CD4-positive, alpha-beta T cell (primary cell): ENCODE measurements at regions not wholly inside any gene's neighbourhood (a gene's known extent, or its start where the extent isn't known, plus 50 kb on each side); places are given as distances from the start of the nearest gene placed in this dataset.

Experiments used
- ATAC-seq: fragments of 200-7000 bp; cut with Tn5 transposase; one replicate; pipeline ENCODE4 v1.10.0; 2022; ENCODE audit warnings: mild to moderate bottlenecking; ENCODE audit not compliant: poor library complexity
- CTCF ChIA-PET: fragments of 350-600 bp; sonication (Branson Sonifier 250); formaldehyde crosslinking; loops from one replicate; lab custom pipeline; 2021; ENCODE audit warnings: antibody characterized with exemption, inconsistent platforms; lab: Charles Lee
- POLR2A ChIA-PET: fragments of 350-600 bp; sonication (Branson Sonifier 250); formaldehyde crosslinking; loops from one replicate; lab custom pipeline; 2021; ENCODE audit warnings: antibody characterized with exemption, inconsistent platforms; lab: Charles Lee
- DNase-seq, 14 experiments: peaks; one replicate each; pipeline ENCODE4 v3.0.0-alpha.2; 2013 to 2020; ENCODE audit warnings: mixed read lengths in 2 of 14
- H3K27ac ChIP-seq, 2 donors: one replicate each; pipeline versions ENCODE4 v1.5.1 to v1.7.0; 2013; ENCODE audit warnings: low read length in 2 of 2, low read depth in 1 of 2, mild to moderate bottlenecking in 1 of 2
- H3K27me3 ChIP-seq, 2 experiments: 1 replicate in 1 of 2; 2 replicates in 1 of 2; pipeline versions ENCODE4 v1.6.1 to v1.7.0; 2013; ENCODE audit warnings: low read length in 2 of 2, control low read depth in 1 of 2, mild to moderate bottlenecking in 1 of 2, moderate library complexity in 1 of 2; ENCODE audit not compliant: insufficient read depth in 2 of 2, control insufficient read depth in 1 of 2
- H3K36me3 ChIP-seq: one replicate; pipeline ENCODE4 v1.6.1; 2013; ENCODE audit warnings: low read length, control low read depth; ENCODE audit not compliant: insufficient read depth
- H3K4me1 ChIP-seq: one replicate; pipeline ENCODE4 v1.6.1; 2013; ENCODE audit warnings: low read length, control low read depth; ENCODE audit not compliant: insufficient read depth
- H3K4me3 ChIP-seq: one replicate; pipeline ENCODE4 v1.5.1; 2013; ENCODE audit warnings: mild to moderate bottlenecking, low read length, moderate library complexity
- H3K9me3 ChIP-seq, 2 experiments: 1 replicate in 1 of 2; 2 replicates in 1 of 2; pipeline versions ENCODE4 v1.6.1 to v1.7.0; 2013; ENCODE audit warnings: low read length in 2 of 2, mild to moderate bottlenecking in 2 of 2, control low read depth in 1 of 2, moderate library complexity in 1 of 2; ENCODE audit not compliant: control insufficient read depth in 1 of 2, insufficient read depth in 1 of 2
- H3K27ac Mint-ChIP-seq: one replicate; pipeline ENCODE4 v1.8.0; 2020; ENCODE audit warnings: mixed read lengths
- H3K27me3 Mint-ChIP-seq: one replicate; pipeline ENCODE4 v1.8.0; 2021; ENCODE audit warnings: mixed read lengths
- H3K36me3 Mint-ChIP-seq: one replicate; pipeline ENCODE4 v1.8.0; 2021; ENCODE audit warnings: low read depth, mixed read lengths
- H3K4me1 Mint-ChIP-seq: one replicate; pipeline ENCODE4 v1.8.0; 2021; ENCODE audit warnings: low read depth, mixed read lengths
- H3K4me3 Mint-ChIP-seq: one replicate; pipeline ENCODE4 v1.8.0; 2020; ENCODE audit warnings: mild to moderate bottlenecking, mixed read lengths
- H3K9me3 Mint-ChIP-seq: one replicate; pipeline ENCODE4 v1.8.0; 2020; ENCODE audit warnings: mixed read lengths
- intact Hi-C, 2 experiments: fragments of 100-400 bp; cut with DNase I in 1 of 2; cut with micrococcal nuclease in 1 of 2; formaldehyde crosslinking; loops; one replicate each; pipeline versions ENCODE4 v1.15.1 to v1.9.0; 2023 to 2025; cut with DNase I, micrococcal nuclease
- TF ChIP-seq, protein P1 (sequence below): fragments of 200-600 bp; IDR thresholded peaks from one replicate; pipeline ENCODE4 v1.8.0; 2022; ENCODE audit warnings: antibody characterized with exemption, mild to moderate bottlenecking

DNA sequence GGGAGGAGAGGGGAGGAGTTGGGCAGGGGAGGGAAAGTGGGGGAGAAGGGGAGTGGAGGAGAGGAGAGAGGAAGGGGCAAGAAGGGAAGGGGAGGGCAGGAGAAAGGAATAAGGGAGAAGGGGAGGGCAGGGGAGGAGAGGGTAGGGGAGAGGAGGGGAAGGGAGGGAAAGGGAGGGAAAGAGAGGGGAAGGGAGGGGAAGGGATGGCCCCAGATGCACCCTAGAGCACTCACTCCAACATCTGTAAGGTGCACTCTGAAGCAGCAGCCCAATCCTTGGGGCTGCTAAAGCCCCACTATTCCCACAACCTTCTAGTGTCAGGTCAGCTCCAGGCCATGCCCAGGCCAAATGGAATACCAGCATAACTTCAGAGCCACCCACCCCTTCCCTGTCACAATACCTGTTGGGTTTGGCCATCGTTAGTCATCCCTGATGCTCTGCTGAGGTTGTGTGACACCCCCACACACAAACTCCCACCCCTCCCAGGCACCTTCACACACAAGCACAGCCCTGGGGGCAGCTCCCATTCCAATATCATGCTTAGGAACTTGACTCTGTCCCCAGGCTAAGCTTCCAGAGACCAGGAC, 55.7 kb upstream of the PKDCC start:
- peaks cover 3 to 5% of the 10 kb centered on the region in 2 experiments for H3K27me3 ChIP-seq
- H3K27ac Mint-ChIP-seq: no peak overlapping the region

DNA sequence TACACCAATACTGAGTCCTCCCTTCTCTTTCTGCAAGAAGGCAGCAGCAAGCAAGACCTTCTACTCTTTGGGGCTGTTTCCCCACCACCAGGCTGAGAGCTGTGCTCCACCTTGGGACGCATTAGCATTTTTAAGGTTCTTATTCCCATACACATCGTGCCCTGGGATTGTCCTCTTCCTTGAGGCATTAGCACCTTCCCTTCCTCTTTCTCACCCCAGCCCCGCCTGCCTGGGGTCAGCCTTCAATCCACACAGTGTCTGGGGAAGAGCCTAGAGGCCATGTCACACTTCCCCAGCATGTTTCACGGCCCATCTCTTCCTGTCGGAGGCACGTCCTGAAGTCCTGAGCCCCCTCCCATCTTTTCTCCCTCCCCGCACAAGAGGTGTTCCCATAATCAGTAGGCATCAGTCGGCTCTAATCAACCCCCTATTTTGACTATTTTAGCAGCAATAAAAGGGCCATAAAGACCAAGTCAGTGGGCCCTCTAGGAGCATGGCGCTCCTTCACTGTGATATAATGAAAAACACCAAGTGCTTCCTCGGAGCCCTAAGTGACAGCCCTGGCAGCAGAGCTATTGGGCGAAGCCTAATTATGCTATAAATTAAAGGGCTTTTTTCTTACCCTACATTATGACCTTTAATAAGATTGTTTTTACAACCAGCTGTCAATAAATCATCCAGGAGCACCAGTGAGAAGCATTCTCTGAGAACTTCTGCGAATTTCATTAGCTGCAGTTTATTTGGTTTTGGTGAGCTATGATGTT, 55.0 kb upstream of the PKDCC start:
- H3K36me3 ChIP-seq: no peaks in the 10 kb centered on the region
- peaks cover 0 to 3% of the 10 kb centered on the region in 2 experiments for H3K27me3 ChIP-seq
- peaks cover 26% of the 10 kb centered on the region for H3K27me3 Mint-ChIP-seq
- H3K27ac ChIP-seq: no peak overlapping the region
- no peaks in the 10 kb centered on the region for H3K4me1 ChIP-seq
- no peaks in the 10 kb centered on the region for H3K36me3 Mint-ChIP-seq
- H3K27ac Mint-ChIP-seq: no peak overlapping the region
- H3K4me3 ChIP-seq: no peak overlapping the region
- POLR2A ChIA-PET: no interaction called here
- no peak for DNase-seq
- CTCF ChIA-PET: no interaction called here
- peaks cover 0 to 7% of the 10 kb centered on the region in 2 experiments for H3K9me3 ChIP-seq
- no peaks in the 10 kb centered on the region for H3K4me1 Mint-ChIP-seq
- ATAC-seq: no peak
- H3K9me3 Mint-ChIP-seq: no peaks in the 10 kb centered on the region
- H3K4me3 Mint-ChIP-seq: no peak overlapping the region
- TF ChIP-seq, protein P1, sequence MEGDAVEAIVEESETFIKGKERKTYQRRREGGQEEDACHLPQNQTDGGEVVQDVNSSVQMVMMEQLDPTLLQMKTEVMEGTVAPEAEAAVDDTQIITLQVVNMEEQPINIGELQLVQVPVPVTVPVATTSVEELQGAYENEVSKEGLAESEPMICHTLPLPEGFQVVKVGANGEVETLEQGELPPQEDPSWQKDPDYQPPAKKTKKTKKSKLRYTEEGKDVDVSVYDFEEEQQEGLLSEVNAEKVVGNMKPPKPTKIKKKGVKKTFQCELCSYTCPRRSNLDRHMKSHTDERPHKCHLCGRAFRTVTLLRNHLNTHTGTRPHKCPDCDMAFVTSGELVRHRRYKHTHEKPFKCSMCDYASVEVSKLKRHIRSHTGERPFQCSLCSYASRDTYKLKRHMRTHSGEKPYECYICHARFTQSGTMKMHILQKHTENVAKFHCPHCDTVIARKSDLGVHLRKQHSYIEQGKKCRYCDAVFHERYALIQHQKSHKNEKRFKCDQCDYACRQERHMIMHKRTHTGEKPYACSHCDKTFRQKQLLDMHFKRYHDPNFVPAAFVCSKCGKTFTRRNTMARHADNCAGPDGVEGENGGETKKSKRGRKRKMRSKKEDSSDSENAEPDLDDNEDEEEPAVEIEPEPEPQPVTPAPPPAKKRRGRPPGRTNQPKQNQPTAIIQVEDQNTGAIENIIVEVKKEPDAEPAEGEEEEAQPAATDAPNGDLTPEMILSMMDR: no peak
- intact Hi-C loops: no loop called here

More for the DNA sequence above, 55.7 kb upstream of the PKDCC start:
- DNase-seq: no peak
- no peak overlapping the region for H3K27ac ChIP-seq
- Mint-ChIP-seq H3K4me3 (no peak overlapping the region), H3K9me3 (no peaks in the 10 kb centered on the region), H3K4me1 (no peaks in the 10 kb centered on the region), H3K36me3 (no peaks in the 10 kb centered on the region), H3K27me3 (peaks cover 29% of the 10 kb centered on the region)
- H3K9me3 ChIP-seq: peaks cover 0 to 7% of the 10 kb centered on the region in 2 experiments
- ChIA-PET CTCF (no interaction called here), POLR2A (no interaction called here)
- H3K4me1 ChIP-seq: no peaks in the 10 kb centered on the region
- ATAC-seq: no peak
- intact Hi-C loops: no loop called here
- H3K4me3 ChIP-seq: no peak overlapping the region
- H3K36me3 ChIP-seq: no peaks in the 10 kb centered on the region
- TF ChIP-seq, protein P1: no peak

DNA sequence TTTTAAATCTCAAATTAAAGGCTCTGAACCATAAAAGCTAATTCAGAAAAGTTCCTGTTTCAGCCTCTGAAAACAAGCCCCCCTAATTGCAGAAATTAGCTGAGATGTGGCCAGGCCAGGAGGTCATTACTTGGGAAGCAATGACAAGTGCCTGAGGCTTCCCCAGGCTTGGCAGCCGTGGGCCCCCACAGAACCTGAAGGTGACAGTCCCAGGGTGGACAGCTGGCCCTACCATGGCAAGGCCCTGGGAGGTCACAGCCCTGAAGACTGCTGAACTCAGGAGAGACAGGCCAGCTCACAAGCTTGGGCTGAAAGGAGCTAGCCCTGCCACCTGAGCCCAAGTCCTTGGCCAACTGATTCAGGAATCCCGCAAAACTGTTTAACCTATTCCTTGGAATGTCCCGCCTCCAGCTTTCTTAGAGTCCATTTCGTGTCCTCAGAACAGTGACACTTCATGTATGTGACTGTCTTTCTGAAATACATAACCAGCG, 54.3 kb upstream of the PKDCC start:
- ATAC-seq: no peak
- H3K4me1 ChIP-seq: no peaks in the 10 kb centered on the region
- H3K27me3 ChIP-seq: peaks cover 3% of the 10 kb centered on the region in 2 experiments
- no peak for DNase-seq
- no peak overlapping the region for H3K27ac ChIP-seq
- no peak overlapping the region for H3K4me3 Mint-ChIP-seq
- H3K4me3 ChIP-seq: no peak overlapping the region
- intact Hi-C loops: no loop called here
- H3K36me3 ChIP-seq: no peaks in the 10 kb centered on the region
- no peaks in the 10 kb centered on the region for H3K9me3 Mint-ChIP-seq
- ChIA-PET POLR2A (no interaction called here), CTCF (no interaction called here)
- TF ChIP-seq, protein P1: no peak
- no peak overlapping the region for H3K27ac Mint-ChIP-seq
- peaks cover 0 to 7% of the 10 kb centered on the region in 2 experiments for H3K9me3 ChIP-seq
- H3K36me3 Mint-ChIP-seq: no peaks in the 10 kb centered on the region
- peaks cover 25% of the 10 kb centered on the region for H3K27me3 Mint-ChIP-seq
- H3K4me1 Mint-ChIP-seq: no peaks in the 10 kb centered on the region
